K562 (cell line): ENCODE measurements at regions not wholly inside any gene's neighbourhood (a gene's known extent, or its start where the extent isn't known, plus 50 kb on each side); places are given as distances from the start of the nearest gene placed in this dataset.

Experiments
- ATAC-seq: fragments of 200-7000 bp; cut with Tn5 transposase; 3 replicates; pipeline ENCODE4 v1.9.1; 2020; ENCODE audit warnings: moderate library complexity
- BruUV-seq: library from RNA; stranded (reverse); fragments of 400-500 nt; replicated peaks from 2 replicates; lab custom pipeline; 2021; lab: Mats Ljungman, UMichigan
- CTCF ChIA-PET: fragments of 300-600 bp; formaldehyde crosslinking; extraction: SDS; loops from one replicate; lab custom pipeline; 2021; ENCODE audit warnings: low intra/inter-chr PET ratio; lab: Yijun Ruan, JAX
- POLR2A ChIA-PET: fragments of 300-600, 350-650 bp; sonication (Branson Sonifier 250); formaldehyde crosslinking; extraction: SDS; loops from one replicate; lab custom pipeline; 2021; ENCODE audit warnings: antibody characterized with exemption, inconsistent platforms; lab: Yijun Ruan, JAX
- DNase-seq, 4 experiments: peaks; one replicate each; pipeline versions ENCODE4 v3.0.0 to v3.0.0-alpha.2; 2011 to 2018; ENCODE audit warnings: low spot score in 3 of 4, mixed read lengths in 3 of 4; ENCODE audit errors: extremely low read depth in 1 of 4
- FAIRE-seq: peaks from 2 replicates; lab custom pipeline; 2011; peaks lifted over from hg19 to GRCh38; lab: Jason Lieb, UNC
- H2AFZ ChIP-seq: 2 replicates; pipeline ENCODE4 v1.6.0; 2011; ENCODE audit warnings: low read depth, low read length, control low read depth, inconsistent platforms
- H3K27ac ChIP-seq: fragments of 200-600 bp; 3 replicates; pipeline ENCODE4 v1.8.0; 2011; ENCODE audit warnings: low read depth, mild to moderate bottlenecking, control low read depth, inconsistent platforms, low read length, moderate library complexity, mixed read lengths; ENCODE audit errors: extremely low read depth
- H3K27me3 ChIP-seq, 2 experiments: fragments of 300-600 bp in 1 of 2; 2 replicates in 1 of 2; 3 replicates in 1 of 2; pipeline versions ENCODE4 v1.6.0 to v1.8.0; 2011; ENCODE audit warnings: inconsistent platforms in 2 of 2, low read length in 2 of 2, mild to moderate bottlenecking in 1 of 2, mixed read lengths in 1 of 2, moderate library complexity in 1 of 2; ENCODE audit not compliant: control insufficient read depth in 2 of 2, insufficient read depth in 2 of 2
- H3K36me3 ChIP-seq: fragments of 300-600 bp; 3 replicates; pipeline ENCODE4 v1.8.0; 2011; ENCODE audit warnings: mild to moderate bottlenecking, low read length, inconsistent platforms; ENCODE audit not compliant: control insufficient read depth, insufficient read depth
- H3K4me1 ChIP-seq, 2 experiments: fragments of 200-600 bp in 1 of 2; replicated peaks in 1 of 2; 2 replicates in 1 of 2; 3 replicates in 1 of 2; pipeline versions ENCODE4 v1.5.1 to v1.8.0; 2011; ENCODE audit warnings: inconsistent platforms in 2 of 2, low read length in 2 of 2, mild to moderate bottlenecking in 1 of 2, mixed read lengths in 1 of 2, moderate library complexity in 1 of 2; ENCODE audit not compliant: control insufficient read depth in 2 of 2, insufficient read depth in 2 of 2
- H3K4me2 ChIP-seq: 2 replicates; pipeline ENCODE4 v1.6.1; 2011; ENCODE audit warnings: low read length, control low read depth, inconsistent platforms, mixed read lengths; ENCODE audit not compliant: insufficient read depth
- H3K4me3 ChIP-seq: fragments of 200-600 bp; sonication (generic), shearing (Covaris generic); 2 replicates; pipeline ENCODE4 v1.5.1; 2016; ENCODE audit warnings: control low read depth, inconsistent platforms
- H3K79me2 ChIP-seq: fragments of 200-600 bp; 3 replicates; pipeline ENCODE4 v1.8.0; 2011; ENCODE audit warnings: low read length, inconsistent platforms; ENCODE audit not compliant: control insufficient read depth, insufficient read depth
- H3K9ac ChIP-seq, 2 experiments: 2 replicates each; pipeline versions ENCODE4 v1.6.0 to v1.6.1; 2011; ENCODE audit warnings: low read depth in 2 of 2, low read length in 2 of 2, control low read depth in 1 of 2, inconsistent platforms in 1 of 2, mild to moderate bottlenecking in 1 of 2, mixed read lengths in 1 of 2; ENCODE audit not compliant: insufficient read depth in 1 of 2
- H3K9me1 ChIP-seq: one replicate; pipeline ENCODE4 v1.6.0; 2011; ENCODE audit warnings: inconsistent platforms, mild to moderate bottlenecking, low read length, moderate library complexity; ENCODE audit not compliant: control insufficient read depth, insufficient read depth
- H3K9me3 ChIP-seq: replicated peaks from 2 replicates; pipeline ENCODE4 v1.5.1; 2011; ENCODE audit warnings: low read depth, low read length, inconsistent platforms; ENCODE audit not compliant: control insufficient read depth, insufficient read depth
- H4K20me1 ChIP-seq: replicated peaks from 2 replicates; pipeline ENCODE4 v1.6.1; 2011; ENCODE audit warnings: low read length, inconsistent platforms, mixed read lengths; ENCODE audit not compliant: control insufficient read depth, insufficient read depth
- FOSL1 ChIP-seq: fragments of 200-800 bp; sonication (Bioruptor generic); conservative IDR thresholded peaks from 2 replicates; pipeline ENCODE4 v1.6.1; 2016; ENCODE audit warnings: missing genetic modification characterization, missing compliant biosample characterization
- FOXA3 ChIP-seq, 2 experiments: fragments of 450-650 bp in 1 of 2; sonication (generic) in 1 of 2; formaldehyde crosslinking; IDR thresholded peaks in 1 of 2; conservative IDR thresholded peaks in 1 of 2; 2 replicates each; pipeline versions ENCODE4 v1.4.0 to v1.8.0; 2020 to 2022; ENCODE audit warnings: mild to moderate bottlenecking in 2 of 2, missing genetic modification reagents in 1 of 2
- GATAD2B ChIP-seq: fragments of 450-650 bp; IDR thresholded peaks from 2 replicates; pipeline ENCODE4 v1.6.1; 2017; ENCODE audit warnings: mild to moderate bottlenecking, borderline replicate concordance
- LCOR ChIP-seq: sonication (generic); formaldehyde crosslinking; IDR thresholded peaks from 2 replicates; pipeline ENCODE4 v1.8.0; 2022; ENCODE audit warnings: mild to moderate bottlenecking, missing genetic modification reagents
- POLR2AphosphoS5 ChIP-seq: IDR thresholded peaks from 2 replicates; pipeline ENCODE4 v1.6.1; 2011; ENCODE audit warnings: mild to moderate bottlenecking, low read depth, low read length, moderate library complexity; ENCODE audit not compliant: control insufficient read depth, insufficient read depth
- RBFOX2 ChIP-seq: fragments of 200-400 bp; formaldehyde crosslinking; IDR thresholded peaks from 2 replicates; pipeline ENCODE4 v1.6.1; 2017; ENCODE audit warnings: low read depth, mild to moderate bottlenecking, low read length, moderate library complexity
- TAL1 ChIP-seq: fragments of 450-650 bp; IDR thresholded peaks from 2 replicates; pipeline ENCODE4 v1.6.1; 2016; ENCODE audit warnings: mild to moderate bottlenecking
- ZFP36 ChIP-seq: fragments of 150-350 bp; IDR thresholded peaks from 2 replicates; pipeline ENCODE4 v1.6.1; 2018; ENCODE audit warnings: low read length, low read depth; ENCODE audit not compliant: partially characterized antibody
- ZNF134 ChIP-seq: fragments of 250-450 bp; sonication (Bioruptor Pico); conservative IDR thresholded peaks from 2 replicates; pipeline ENCODE4 v1.4.0; 2020
- ZNF23 ChIP-seq: fragments of 250-450 bp; sonication (Bioruptor Pico); IDR thresholded peaks from 2 replicates; pipeline ENCODE4 v1.4.0; 2020; ENCODE audit warnings: mild to moderate bottlenecking
- ZNF584 ChIP-seq: fragments of 200-800 bp; sonication (Bioruptor generic); IDR thresholded peaks from 2 replicates; pipeline ENCODE4 v1.6.1; 2016; ENCODE audit warnings: low read depth, mild to moderate bottlenecking, missing genetic modification characterization, missing compliant biosample characterization
- ZNF707 ChIP-seq: fragments of 250-450 bp; sonication (Bioruptor Pico); conservative IDR thresholded peaks from 2 replicates; pipeline ENCODE4 v1.8.0; 2022; ENCODE audit warnings: inconsistent platforms, mild to moderate bottlenecking, moderate library complexity
- in situ Hi-C: fragments of 300-500 bp; cut with MboI; formaldehyde crosslinking; loops from 4 replicates; pipeline ENCODE4 v1.15.0; 2018; ENCODE audit warnings: inconsistent platforms, mixed read lengths
- intact Hi-C: fragments of 100-400 bp; cut with micrococcal nuclease; formaldehyde crosslinking; loops from 2 replicates; pipeline ENCODE4 v1.14.2; 2022
- TF ChIP-seq, protein P1 (sequence below): IDR thresholded peaks from 2 replicates; pipeline ENCODE4 v1.6.1; 2012; ENCODE audit warnings: low read depth, low read length, improper control_type of control experiment, borderline replicate concordance
- TF ChIP-seq, protein P2 (sequence below): fragments of 450-650 bp; IDR thresholded peaks from 2 replicates; pipeline ENCODE4 v1.6.1; 2016; ENCODE audit warnings: mild to moderate bottlenecking

DNA sequence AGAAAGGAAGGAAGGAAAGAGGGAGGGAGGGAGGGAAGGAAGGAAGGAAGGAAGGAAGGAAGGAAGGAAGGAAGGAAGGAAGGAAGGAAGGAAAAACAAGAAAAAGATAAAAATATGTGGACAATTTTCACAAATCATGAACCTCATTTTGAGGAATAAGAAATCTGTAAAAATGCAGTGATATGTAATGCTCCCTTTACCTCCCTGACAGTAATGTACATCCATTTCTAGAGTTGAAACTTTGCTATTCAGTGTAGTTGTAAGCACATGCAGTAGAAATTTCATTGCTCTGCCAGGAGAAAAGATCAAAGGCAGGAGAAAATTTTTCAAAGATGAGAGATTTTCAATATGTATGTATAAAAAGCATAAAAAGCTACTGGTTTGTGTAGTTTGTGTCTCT is 189.5 kb upstream of the MYO3A start:
- no peak overlapping the region for H3K4me2 ChIP-seq
- no peaks in the 10 kb centered on the region for H4K20me1 ChIP-seq
- POLR2A ChIA-PET, result no interaction called here
- no peak for DNase-seq
- H3K36me3 ChIP-seq, result no peaks in the 10 kb centered on the region
- no peaks in the 10 kb centered on the region for H3K9me3 ChIP-seq
- CTCF ChIA-PET, result no interaction called here
- ATAC-seq, result no peak
- H3K9ac ChIP-seq, result no peak overlapping the region
- in situ Hi-C loops (no loop called here), intact Hi-C loops (no loop called here)
- H3K27ac ChIP-seq, result no peak overlapping the region
- BruUV-seq, result no TSS peak
- no peak overlapping the region for H3K4me3 ChIP-seq
- no peak for FAIRE-seq
- TF ChIP-seq ZNF23 (no peak), FOSL1 (tag) (no peak), TAL1 (no peak), ZNF134 (no peak), ZNF707 (CRISPR knock-in tag) (no peak), ZNF584 (no peak), POLR2AphosphoS5 (no peak), FOXA3 (CRISPR knock-in tag; conservative IDR thresholded peaks at IDR 0.05 in 1 of 2, IDR thresholded peaks at IDR 0.05 in 1 of 2) (no peak), ZFP36 (no peak), LCOR (CRISPR knock-in tag) (no peak), GATAD2B (no peak), RBFOX2 (no peak)
- TF ChIP-seq, protein P1, sequence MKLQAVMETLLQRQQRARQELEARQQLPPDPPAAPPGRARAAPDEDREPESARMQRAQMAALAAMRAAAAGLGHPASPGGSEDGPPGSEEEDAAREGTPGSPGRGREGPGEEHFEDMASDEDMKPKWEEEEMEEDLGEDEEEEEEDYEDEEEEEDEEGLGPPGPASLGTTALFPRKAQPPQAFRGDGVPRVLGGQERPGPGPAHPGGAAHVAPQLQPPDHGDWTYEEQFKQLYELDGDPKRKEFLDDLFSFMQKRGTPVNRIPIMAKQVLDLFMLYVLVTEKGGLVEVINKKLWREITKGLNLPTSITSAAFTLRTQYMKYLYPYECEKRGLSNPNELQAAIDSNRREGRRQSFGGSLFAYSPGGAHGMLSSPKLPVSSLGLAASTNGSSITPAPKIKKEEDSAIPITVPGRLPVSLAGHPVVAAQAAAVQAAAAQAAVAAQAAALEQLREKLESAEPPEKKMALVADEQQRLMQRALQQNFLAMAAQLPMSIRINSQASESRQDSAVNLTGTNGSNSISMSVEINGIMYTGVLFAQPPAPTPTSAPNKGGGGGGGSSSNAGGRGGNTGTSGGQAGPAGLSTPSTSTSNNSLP, result no peak
- TF ChIP-seq, protein P2, sequence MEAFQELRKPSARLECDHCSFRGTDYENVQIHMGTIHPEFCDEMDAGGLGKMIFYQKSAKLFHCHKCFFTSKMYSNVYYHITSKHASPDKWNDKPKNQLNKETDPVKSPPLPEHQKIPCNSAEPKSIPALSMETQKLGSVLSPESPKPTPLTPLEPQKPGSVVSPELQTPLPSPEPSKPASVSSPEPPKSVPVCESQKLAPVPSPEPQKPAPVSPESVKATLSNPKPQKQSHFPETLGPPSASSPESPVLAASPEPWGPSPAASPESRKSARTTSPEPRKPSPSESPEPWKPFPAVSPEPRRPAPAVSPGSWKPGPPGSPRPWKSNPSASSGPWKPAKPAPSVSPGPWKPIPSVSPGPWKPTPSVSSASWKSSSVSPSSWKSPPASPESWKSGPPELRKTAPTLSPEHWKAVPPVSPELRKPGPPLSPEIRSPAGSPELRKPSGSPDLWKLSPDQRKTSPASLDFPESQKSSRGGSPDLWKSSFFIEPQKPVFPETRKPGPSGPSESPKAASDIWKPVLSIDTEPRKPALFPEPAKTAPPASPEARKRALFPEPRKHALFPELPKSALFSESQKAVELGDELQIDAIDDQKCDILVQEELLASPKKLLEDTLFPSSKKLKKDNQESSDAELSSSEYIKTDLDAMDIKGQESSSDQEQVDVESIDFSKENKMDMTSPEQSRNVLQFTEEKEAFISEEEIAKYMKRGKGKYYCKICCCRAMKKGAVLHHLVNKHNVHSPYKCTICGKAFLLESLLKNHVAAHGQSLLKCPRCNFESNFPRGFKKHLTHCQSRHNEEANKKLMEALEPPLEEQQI, result no peak
- H3K4me1 ChIP-seq, result no peaks in the 10 kb centered on the region
- no peaks in the 10 kb centered on the region for H3K79me2 ChIP-seq
- H3K27me3 ChIP-seq, result no peaks in the 10 kb centered on the region; a peak in 1 of 5 replicates
- H2AFZ ChIP-seq, result no peak overlapping the region
- no peaks in the 10 kb centered on the region for H3K9me1 ChIP-seq
